Fibroblast of lung (primary cell): ENCODE measurements at regions not wholly inside any gene's neighbourhood (a gene's known extent, or its start where the extent isn't known, plus 50 kb on each side); places are given as distances from the start of the nearest gene placed in this dataset.

Source experiments
- EZH2 ChIP-seq: IDR thresholded peaks from 2 replicates; pipeline ENCODE4 v1.5.1; 2012; ENCODE audit warnings: low read length, control low read depth, mild to moderate bottlenecking; ENCODE audit errors: missing control alignments
- TF ChIP-seq, protein P1 (sequence below), 2 donors: IDR thresholded peaks in 1 of 2; conservative IDR thresholded peaks in 1 of 2; 1 replicate in 1 of 2; 2 replicates in 1 of 2; pipeline ENCODE4 v1.5.1; 2011 to 2012; ENCODE audit warnings: low read length in 2 of 2, control low read depth in 1 of 2, inconsistent platforms in 1 of 2, low read depth in 1 of 2, mild to moderate bottlenecking in 1 of 2

DNA sequence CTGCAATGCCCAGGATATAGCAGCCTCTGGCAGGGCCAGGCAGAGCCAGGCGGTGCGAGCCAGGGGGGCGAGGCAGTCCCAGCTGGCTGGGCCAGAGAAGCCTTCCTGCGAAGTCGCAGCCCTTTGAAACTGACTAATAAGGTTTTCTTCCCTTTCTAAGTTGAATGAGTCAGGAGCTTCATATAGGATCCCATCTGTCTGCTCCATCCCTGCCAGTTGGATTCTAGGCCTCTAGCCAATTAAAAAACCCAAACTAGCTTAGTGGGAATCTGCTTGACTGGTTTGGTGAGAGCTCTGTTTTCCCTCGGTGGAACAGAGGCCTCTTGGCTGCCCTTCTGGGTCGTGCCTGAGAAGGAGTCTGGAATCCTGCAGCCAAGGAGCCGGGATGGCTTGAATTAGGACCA lies 70.1 kb upstream of the RAPGEF1 start:
- TF ChIP-seq, protein P1, sequence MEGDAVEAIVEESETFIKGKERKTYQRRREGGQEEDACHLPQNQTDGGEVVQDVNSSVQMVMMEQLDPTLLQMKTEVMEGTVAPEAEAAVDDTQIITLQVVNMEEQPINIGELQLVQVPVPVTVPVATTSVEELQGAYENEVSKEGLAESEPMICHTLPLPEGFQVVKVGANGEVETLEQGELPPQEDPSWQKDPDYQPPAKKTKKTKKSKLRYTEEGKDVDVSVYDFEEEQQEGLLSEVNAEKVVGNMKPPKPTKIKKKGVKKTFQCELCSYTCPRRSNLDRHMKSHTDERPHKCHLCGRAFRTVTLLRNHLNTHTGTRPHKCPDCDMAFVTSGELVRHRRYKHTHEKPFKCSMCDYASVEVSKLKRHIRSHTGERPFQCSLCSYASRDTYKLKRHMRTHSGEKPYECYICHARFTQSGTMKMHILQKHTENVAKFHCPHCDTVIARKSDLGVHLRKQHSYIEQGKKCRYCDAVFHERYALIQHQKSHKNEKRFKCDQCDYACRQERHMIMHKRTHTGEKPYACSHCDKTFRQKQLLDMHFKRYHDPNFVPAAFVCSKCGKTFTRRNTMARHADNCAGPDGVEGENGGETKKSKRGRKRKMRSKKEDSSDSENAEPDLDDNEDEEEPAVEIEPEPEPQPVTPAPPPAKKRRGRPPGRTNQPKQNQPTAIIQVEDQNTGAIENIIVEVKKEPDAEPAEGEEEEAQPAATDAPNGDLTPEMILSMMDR (conservative IDR thresholded peaks at IDR 0.05 in 1 of 2, IDR thresholded peaks at IDR 0.05 in 1 of 2; ENCODE audit: low read depth in 1 of 2, low read length in 2 of 2), result no peak
- TF ChIP-seq EZH2, result no peak
